ENCODE measurements at regions not wholly inside any gene's neighbourhood (a gene's known extent, or its start where the extent isn't known, plus 50 kb on each side); places are given as distances from the start of the nearest gene placed in this dataset.
"Not testable (repeated sequence)": the region's sequence is repeated elsewhere in the genome, so short reads cannot be mapped to it uniquely, and the experiment has no call there.

GRCh38 chr18:22711192-22711685 is 221.9 kb upstream of the RBBP8 start:
- Histone ChIP-seq H3K27ac (ENCODE audit: low read length) (no peak overlapping the region), H3K27me3 (replicated peaks in 1 of 2; ENCODE audit: control insufficient read depth in 2 of 2, extremely low read depth in 1 of 2, insufficient read depth in 2 of 2, low read length in 1 of 2) (no peaks in the 10 kb centered on the region), H3K4me3 (ENCODE audit: control insufficient read depth in 1 of 2, extremely low read depth in 1 of 2, low read length in 1 of 2) (no peak overlapping the region), H3K36me3 (ENCODE audit: control insufficient read depth in 2 of 2, extremely low read depth in 1 of 2, insufficient read depth in 1 of 2, low read length in 1 of 2) (no peaks in the 10 kb centered on the region), H3K9me3 (no peaks in the 10 kb centered on the region), H3K4me1 (ENCODE audit: control insufficient read depth in 1 of 2, extremely low read depth in 1 of 2, insufficient read depth in 2 of 2, low read length in 2 of 2) (no peaks in the 10 kb centered on the region)
- Mint-ChIP-seq H3K4me1 (no peaks in the 10 kb centered on the region), H3K27me3 (peaks cover 2 to 8% of the 10 kb centered on the region in 2 donors), H3K27ac (no peak overlapping the region), H3K36me3 (no peaks in the 10 kb centered on the region), H3K9me3 (no peaks in the 10 kb centered on the region), H3K4me3 (no peak overlapping the region)
- ATAC-seq (replicated peaks in 1 of 4) (no peak), DNase-seq (no peak)
- 82% methylated on average over 4 of the region's 7 CpGs for WGBS (ENCODE audit: insufficient coverage)
- POLR2A ChIA-PET = no interaction called here
- CTCF ChIA-PET = no interaction called here

GRCh38 chr18:22713511-22713910 is 219.6 kb upstream of the RBBP8 start:
- Histone ChIP-seq H3K27me3 (replicated peaks in 1 of 2; ENCODE audit: control insufficient read depth in 2 of 2, extremely low read depth in 1 of 2, insufficient read depth in 2 of 2, low read length in 1 of 2) (no peaks in the 10 kb centered on the region), H3K4me3 (ENCODE audit: control insufficient read depth in 1 of 2, extremely low read depth in 1 of 2, low read length in 1 of 2) (no peak overlapping the region), H3K27ac (ENCODE audit: low read length) (no peak overlapping the region), H3K36me3 (ENCODE audit: control insufficient read depth in 2 of 2, extremely low read depth in 1 of 2, insufficient read depth in 1 of 2, low read length in 1 of 2) (no peaks in the 10 kb centered on the region), H3K4me1 (ENCODE audit: control insufficient read depth in 1 of 2, extremely low read depth in 1 of 2, insufficient read depth in 2 of 2, low read length in 2 of 2) (no peaks in the 10 kb centered on the region), H3K9me3 (no peaks in the 10 kb centered on the region)
- ChIA-PET POLR2A (no interaction called here), CTCF (no interaction called here)
- H3K27me3 Mint-ChIP-seq = peaks cover 4 to 9% of the 10 kb centered on the region in 2 donors
- H3K27ac Mint-ChIP-seq = no peak overlapping the region
- no peaks in the 10 kb centered on the region for H3K4me1 Mint-ChIP-seq
- H3K36me3 Mint-ChIP-seq = no peaks in the 10 kb centered on the region
- DNase-seq = no peak
- H3K4me3 Mint-ChIP-seq = no peak overlapping the region
- ATAC-seq (replicated peaks in 1 of 4) = no peak
- WGBS (ENCODE audit: insufficient coverage) = no CpG with 5 or more reads among the region's 1 CpG
- H3K9me3 Mint-ChIP-seq = no peaks in the 10 kb centered on the region

- ATAC-seq (replicated peaks in 1 of 4); H3K27me3 Mint-ChIP-seq; H3K4me3 Mint-ChIP-seq; H3K27me3 ChIP-seq (replicated peaks in 1 of 2; ENCODE audit: control insufficient read depth in 2 of 2, extremely low read depth in 1 of 2, insufficient read depth in 2 of 2, low read length in 1 of 2); H3K36me3 Mint-ChIP-seq; H3K9me3 Mint-ChIP-seq; H3K4me3 ChIP-seq (ENCODE audit: control insufficient read depth in 1 of 2, extremely low read depth in 1 of 2, low read length in 1 of 2); H3K4me1 ChIP-seq (ENCODE audit: control insufficient read depth in 1 of 2, extremely low read depth in 1 of 2, insufficient read depth in 2 of 2, low read length in 2 of 2); H3K27ac Mint-ChIP-seq; H3K27ac ChIP-seq (ENCODE audit: low read length); POLR2A ChIA-PET; CTCF ChIA-PET; H3K36me3 ChIP-seq (ENCODE audit: control insufficient read depth in 2 of 2, extremely low read depth in 1 of 2, insufficient read depth in 1 of 2, low read length in 1 of 2); H3K4me1 Mint-ChIP-seq; H3K9me3 ChIP-seq; DNase-seq: not testable (repeated sequence)
- WGBS (ENCODE audit: insufficient coverage) = 98% methylated on average over 6 of the region's 7 CpGs
Observed at GRCh38 chr18:22717536-22717935, 215.6 kb upstream of the RBBP8 start.

GRCh38 chr18:22723221-22723620 is 209.9 kb upstream of the RBBP8 start:
- no peaks in the 10 kb centered on the region for H3K36me3 Mint-ChIP-seq
- no peaks in the 10 kb centered on the region for H3K9me3 ChIP-seq
- no peak for DNase-seq
- H3K4me3 ChIP-seq (ENCODE audit: control insufficient read depth in 1 of 2, extremely low read depth in 1 of 2, low read length in 1 of 2) = no peak overlapping the region
- no peak overlapping the region for H3K4me3 Mint-ChIP-seq
- no peaks in the 10 kb centered on the region for H3K36me3 ChIP-seq (ENCODE audit: control insufficient read depth in 2 of 2, extremely low read depth in 1 of 2, insufficient read depth in 1 of 2, low read length in 1 of 2)
- no peaks in the 10 kb centered on the region for H3K9me3 Mint-ChIP-seq
- no peak overlapping the region for H3K27ac ChIP-seq (ENCODE audit: low read length)
- 83% methylated on average over 1 of the region's 2 CpGs for WGBS (ENCODE audit: insufficient coverage)
- no peak for ATAC-seq (replicated peaks in 1 of 4)
- H3K27me3 ChIP-seq (replicated peaks in 1 of 2; ENCODE audit: control insufficient read depth in 2 of 2, extremely low read depth in 1 of 2, insufficient read depth in 2 of 2, low read length in 1 of 2) = no peaks in the 10 kb centered on the region
- no peak overlapping the region for H3K27ac Mint-ChIP-seq
- ChIA-PET POLR2A (interaction anchor here in 1 of 2 donors (0.6 kb wide), 1 partner anchor 1382 kb away, joined by 3 read pairs; no protein-coding TSS in a partner anchor), CTCF (no interaction called here)
- no peaks in the 10 kb centered on the region for H3K4me1 Mint-ChIP-seq
- peaks cover 6% of the 10 kb centered on the region in 2 donors for H3K27me3 Mint-ChIP-seq
- no peaks in the 10 kb centered on the region for H3K4me1 ChIP-seq (ENCODE audit: control insufficient read depth in 1 of 2, extremely low read depth in 1 of 2, insufficient read depth in 2 of 2, low read length in 2 of 2)

GRCh38 chr18:22723773-22724172 is 209.4 kb upstream of the RBBP8 start:
- Mint-ChIP-seq H3K36me3 (no peaks in the 10 kb centered on the region), H3K9me3 (no peaks in the 10 kb centered on the region), H3K4me1 (no peaks in the 10 kb centered on the region), H3K27me3 (peaks cover 7 to 8% of the 10 kb centered on the region in 2 donors), H3K27ac (no peak overlapping the region), H3K4me3 (no peak overlapping the region)
- Histone ChIP-seq H3K27ac (ENCODE audit: low read length) (no peak overlapping the region), H3K36me3 (ENCODE audit: control insufficient read depth in 2 of 2, extremely low read depth in 1 of 2, insufficient read depth in 1 of 2, low read length in 1 of 2) (no peaks in the 10 kb centered on the region), H3K4me3 (ENCODE audit: control insufficient read depth in 1 of 2, extremely low read depth in 1 of 2, low read length in 1 of 2) (no peak overlapping the region), H3K4me1 (ENCODE audit: control insufficient read depth in 1 of 2, extremely low read depth in 1 of 2, insufficient read depth in 2 of 2, low read length in 2 of 2) (no peaks in the 10 kb centered on the region), H3K9me3 (no peaks in the 10 kb centered on the region), H3K27me3 (replicated peaks in 1 of 2; ENCODE audit: control insufficient read depth in 2 of 2, extremely low read depth in 1 of 2, insufficient read depth in 2 of 2, low read length in 1 of 2) (no peaks in the 10 kb centered on the region)
- 71% methylated on average over 1 of the region's 2 CpGs for WGBS (ENCODE audit: insufficient coverage)
- CTCF ChIA-PET = no interaction called here
- no peak for ATAC-seq (replicated peaks in 1 of 4)
- DNase-seq = no peak
- POLR2A ChIA-PET = no interaction called here

GRCh38 chr18:22726469-22726868 is 206.7 kb upstream of the RBBP8 start:
- DNase-seq (no peak), ATAC-seq (replicated peaks in 1 of 4) (no peak)
- no peak overlapping the region for H3K4me3 Mint-ChIP-seq
- no peaks in the 10 kb centered on the region for H3K36me3 Mint-ChIP-seq
- H3K27ac ChIP-seq (ENCODE audit: low read length) = no peak overlapping the region
- H3K4me3 ChIP-seq (ENCODE audit: control insufficient read depth in 1 of 2, extremely low read depth in 1 of 2, low read length in 1 of 2) = no peak overlapping the region
- no peaks in the 10 kb centered on the region for H3K9me3 Mint-ChIP-seq
- ChIA-PET CTCF (no interaction called here), POLR2A (no interaction called here)
- no peaks in the 10 kb centered on the region for H3K36me3 ChIP-seq (ENCODE audit: control insufficient read depth in 2 of 2, extremely low read depth in 1 of 2, insufficient read depth in 1 of 2, low read length in 1 of 2)
- H3K27me3 Mint-ChIP-seq = peaks cover 7 to 8% of the 10 kb centered on the region in 2 donors
- H3K9me3 ChIP-seq = no peaks in the 10 kb centered on the region
- WGBS (ENCODE audit: insufficient coverage) = no CpG with 5 or more reads among the region's 2 CpGs
- no peak overlapping the region for H3K27ac Mint-ChIP-seq
- no peaks in the 10 kb centered on the region for H3K4me1 ChIP-seq (ENCODE audit: control insufficient read depth in 1 of 2, extremely low read depth in 1 of 2, insufficient read depth in 2 of 2, low read length in 2 of 2)
- H3K4me1 Mint-ChIP-seq = no peaks in the 10 kb centered on the region
- H3K27me3 ChIP-seq (replicated peaks in 1 of 2; ENCODE audit: control insufficient read depth in 2 of 2, extremely low read depth in 1 of 2, insufficient read depth in 2 of 2, low read length in 1 of 2) = no peaks in the 10 kb centered on the region

GRCh38 chr18:22728016-22728415 is 205.1 kb upstream of the RBBP8 start:
- Histone ChIP-seq H3K4me3 (ENCODE audit: control insufficient read depth in 1 of 2, extremely low read depth in 1 of 2, low read length in 1 of 2) (no peak overlapping the region), H3K4me1 (ENCODE audit: control insufficient read depth in 1 of 2, extremely low read depth in 1 of 2, insufficient read depth in 2 of 2, low read length in 2 of 2) (no peaks in the 10 kb centered on the region), H3K27me3 (replicated peaks in 1 of 2; ENCODE audit: control insufficient read depth in 2 of 2, extremely low read depth in 1 of 2, insufficient read depth in 2 of 2, low read length in 1 of 2) (no peaks in the 10 kb centered on the region), H3K36me3 (ENCODE audit: control insufficient read depth in 2 of 2, extremely low read depth in 1 of 2, insufficient read depth in 1 of 2, low read length in 1 of 2) (no peaks in the 10 kb centered on the region), H3K27ac (ENCODE audit: low read length) (no peak overlapping the region), H3K9me3 (no peaks in the 10 kb centered on the region)
- CTCF ChIA-PET = no interaction called here
- Mint-ChIP-seq H3K4me1 (no peaks in the 10 kb centered on the region), H3K27ac (no peak overlapping the region), H3K36me3 (no peaks in the 10 kb centered on the region), H3K4me3 (no peak overlapping the region), H3K27me3 (peaks cover 7 to 8% of the 10 kb centered on the region in 2 donors), H3K9me3 (peaks cover 0 to under 1% (median 0%) of the 10 kb centered on the region in 3 donors)
- POLR2A ChIA-PET = no interaction called here
- DNase-seq (no peak), ATAC-seq (replicated peaks in 1 of 4) (no peak)
